NCI-H2081 treated with DMSO at 0.1 percent for 48 hours (cell line): ENCODE measurements at regions not wholly inside any gene's neighbourhood (a gene's known extent, or its start where the extent isn't known, plus 50 kb on each side); places are given as distances from the start of the nearest gene placed in this dataset.

Experiments
- DNase-seq: peaks from one replicate; lab custom pipeline; 2025; lab: John Stamatoyannopoulos, UW

- no peak for DNase-seq
Observed at GRCh38 chr2:119104414-119104813, 54.1 kb downstream of the C1QL2 start.

- no peak for DNase-seq
Observed at GRCh38 chr2:119102964-119103363, 55.6 kb downstream of the C1QL2 start.

- DNase-seq = no peak
Observed at GRCh38 chr2:119088416-119088815, 70.1 kb downstream of the C1QL2 start.

GRCh38 chr2:119086327-119086726, 72.2 kb downstream of the C1QL2 start:
- no peak for DNase-seq

- DNase-seq = no peak
Observed at GRCh38 chr2:119085613-119086012, 72.9 kb downstream of the C1QL2 start.

GRCh38 chr2:119083416-119083815, 75.1 kb downstream of the C1QL2 start:
- DNase-seq = no peak

- DNase-seq = no peak
Observed at GRCh38 chr2:119082821-119083400, 75.6 kb downstream of the C1QL2 start.

- DNase-seq = no peak
Observed at GRCh38 chr2:119078796-119079195, 79.8 kb downstream of the C1QL2 start.

GRCh38 chr2:119076713-119077112, 81.8 kb downstream of the C1QL2 start:
- no peak for DNase-seq

GRCh38 chr2:119073213-119073612, 85.3 kb downstream of the C1QL2 start:
- DNase-seq = no peak

GRCh38 chr2:119071476-119071875, 87.1 kb downstream of the C1QL2 start:
- DNase-seq = no peak

GRCh38 chr2:119069781-119070180, 88.8 kb downstream of the C1QL2 start:
- no peak for DNase-seq

- peak; percentile 91 for DNase-seq
Observed at GRCh38 chr2:119068154-119068725, 90.3 kb downstream of the C1QL2 start.

- DNase-seq = no peak
Observed at GRCh38 chr2:119066272-119066804, 92.2 kb downstream of the C1QL2 start.

- no peak for DNase-seq
Observed at GRCh38 chr2:119065146-119065545, 93.4 kb downstream of the C1QL2 start.

GRCh38 chr2:119064567-119064966, 94.0 kb downstream of the C1QL2 start:
- DNase-seq = no peak

- no peak for DNase-seq
Observed at GRCh38 chr2:119063177-119063576, 95.4 kb downstream of the C1QL2 start.

GRCh38 chr2:119062652-119063051, 95.9 kb downstream of the C1QL2 start:
- DNase-seq = no peak

- no peak for DNase-seq
Observed at GRCh38 chr2:119062179-119062578, 96.4 kb downstream of the C1QL2 start.

GRCh38 chr2:119059940-119060339, 98.6 kb downstream of the C1QL2 start:
- DNase-seq = no peak

- DNase-seq = no peak
Observed at GRCh38 chr2:119059287-119059686, 99.3 kb downstream of the C1QL2 start.

- DNase-seq = no peak
Observed at GRCh38 chr2:119053700-119054436, 104.7 kb downstream of the C1QL2 start.

- DNase-seq = no peak
Observed at GRCh38 chr2:119051263-119051662, 107.3 kb downstream of the C1QL2 start.
